ENCODE measurements at regions not wholly inside any gene's neighbourhood (a gene's known extent, or its start where the extent isn't known, plus 50 kb on each side); places are given as distances from the start of the nearest gene placed in this dataset.

DNA sequence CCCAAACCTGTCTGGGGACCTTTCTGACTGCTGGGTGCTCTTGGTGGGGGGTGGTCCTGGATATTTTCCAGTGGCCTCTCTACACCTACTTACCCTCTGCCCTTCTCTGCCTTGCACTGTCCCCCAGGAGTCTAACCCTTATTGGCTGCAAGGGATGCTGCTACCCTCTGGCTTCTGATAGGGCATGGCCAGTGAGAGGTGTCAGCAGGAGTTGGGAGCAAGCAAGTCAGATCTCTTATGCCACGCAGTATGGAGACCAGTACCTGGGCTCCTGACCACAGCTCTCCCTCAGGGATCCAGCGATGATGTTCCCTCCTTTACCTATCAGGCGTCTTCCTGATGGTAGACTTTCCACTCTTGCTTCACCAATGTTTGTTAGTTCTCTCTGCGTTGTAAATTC is 373.7 kb downstream of the SOCS6 start:
- H4K20me1 ChIP-seq (ENCODE audit: insufficient read depth, low read length): no peaks in the 10 kb centered on the region
- ChIA-PET CTCF (ENCODE audit: low intra/inter-chr PET ratio, low total read pairs) (no interaction called here), POLR2A (no interaction called here)
- DNase-seq (ENCODE audit: low spot score) (no peak), FAIRE-seq (no peak), ATAC-seq (no peak)
- in situ Hi-C loops (cut with HindIII; ENCODE audit: extremely low pct_ligation_motif_present, low pct_unique_long_range_greater_than_20kb): no loop called here
- no peak overlapping the region for H3K4me2 ChIP-seq (ENCODE audit: low read depth, low read length)
- H3K9ac ChIP-seq (ENCODE audit: insufficient read depth, low read depth, low read length): no peak overlapping the region
- H3K36me3 ChIP-seq (replicated peaks in 1 of 2; ENCODE audit: control insufficient read depth in 1 of 2, insufficient read depth in 2 of 2, low read length in 2 of 2): no peaks in the 10 kb centered on the region
- BruUV-seq (replicated peaks): no TSS peak
- no peaks in the 10 kb centered on the region for H3K79me2 ChIP-seq (ENCODE audit: insufficient read depth, low read length)
- TF ChIP-seq KLF9 (CRISPR knock-in tag; IDR thresholded peaks at IDR 0.05; ENCODE audit: low read depth) (no peak), SRSF4 (IDR thresholded peaks at IDR 0.05; ENCODE audit: low read depth, low read length, poor library complexity, severe bottlenecking) (no peak), SOX6 (IDR thresholded peaks at IDR 0.05) (no peak), SOX6 (CRISPR knock-in tag; IDR thresholded peaks at IDR 0.05) (no peak), ZNF136 (CRISPR knock-in tag; IDR thresholded peaks at IDR 0.05; ENCODE audit: low read depth) (no peak), SRSF9 (IDR thresholded peaks at IDR 0.05; ENCODE audit: borderline replicate concordance, insufficient read depth, low read depth, low read length, poor library complexity, severe bottlenecking) (no peak), MEIS2 (CRISPR knock-in tag; IDR thresholded peaks at IDR 0.05) (no peak), STAT5B (CRISPR knock-in tag; IDR thresholded peaks at IDR 0.05) (no peak)
- TF ChIP-seq, protein P1, sequence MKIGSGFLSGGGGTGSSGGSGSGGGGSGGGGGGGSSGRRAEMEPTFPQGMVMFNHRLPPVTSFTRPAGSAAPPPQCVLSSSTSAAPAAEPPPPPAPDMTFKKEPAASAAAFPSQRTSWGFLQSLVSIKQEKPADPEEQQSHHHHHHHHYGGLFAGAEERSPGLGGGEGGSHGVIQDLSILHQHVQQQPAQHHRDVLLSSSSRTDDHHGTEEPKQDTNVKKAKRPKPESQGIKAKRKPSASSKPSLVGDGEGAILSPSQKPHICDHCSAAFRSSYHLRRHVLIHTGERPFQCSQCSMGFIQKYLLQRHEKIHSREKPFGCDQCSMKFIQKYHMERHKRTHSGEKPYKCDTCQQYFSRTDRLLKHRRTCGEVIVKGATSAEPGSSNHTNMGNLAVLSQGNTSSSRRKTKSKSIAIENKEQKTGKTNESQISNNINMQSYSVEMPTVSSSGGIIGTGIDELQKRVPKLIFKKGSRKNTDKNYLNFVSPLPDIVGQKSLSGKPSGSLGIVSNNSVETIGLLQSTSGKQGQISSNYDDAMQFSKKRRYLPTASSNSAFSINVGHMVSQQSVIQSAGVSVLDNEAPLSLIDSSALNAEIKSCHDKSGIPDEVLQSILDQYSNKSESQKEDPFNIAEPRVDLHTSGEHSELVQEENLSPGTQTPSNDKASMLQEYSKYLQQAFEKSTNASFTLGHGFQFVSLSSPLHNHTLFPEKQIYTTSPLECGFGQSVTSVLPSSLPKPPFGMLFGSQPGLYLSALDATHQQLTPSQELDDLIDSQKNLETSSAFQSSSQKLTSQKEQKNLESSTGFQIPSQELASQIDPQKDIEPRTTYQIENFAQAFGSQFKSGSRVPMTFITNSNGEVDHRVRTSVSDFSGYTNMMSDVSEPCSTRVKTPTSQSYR (CRISPR knock-in tag; IDR thresholded peaks at IDR 0.05; ENCODE audit: borderline replicate concordance): no peak
- TF ChIP-seq, protein P2, sequence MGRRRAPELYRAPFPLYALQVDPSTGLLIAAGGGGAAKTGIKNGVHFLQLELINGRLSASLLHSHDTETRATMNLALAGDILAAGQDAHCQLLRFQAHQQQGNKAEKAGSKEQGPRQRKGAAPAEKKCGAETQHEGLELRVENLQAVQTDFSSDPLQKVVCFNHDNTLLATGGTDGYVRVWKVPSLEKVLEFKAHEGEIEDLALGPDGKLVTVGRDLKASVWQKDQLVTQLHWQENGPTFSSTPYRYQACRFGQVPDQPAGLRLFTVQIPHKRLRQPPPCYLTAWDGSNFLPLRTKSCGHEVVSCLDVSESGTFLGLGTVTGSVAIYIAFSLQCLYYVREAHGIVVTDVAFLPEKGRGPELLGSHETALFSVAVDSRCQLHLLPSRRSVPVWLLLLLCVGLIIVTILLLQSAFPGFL (CRISPR knock-in tag; IDR thresholded peaks at IDR 0.05): no peak
- TF ChIP-seq, protein P3, sequence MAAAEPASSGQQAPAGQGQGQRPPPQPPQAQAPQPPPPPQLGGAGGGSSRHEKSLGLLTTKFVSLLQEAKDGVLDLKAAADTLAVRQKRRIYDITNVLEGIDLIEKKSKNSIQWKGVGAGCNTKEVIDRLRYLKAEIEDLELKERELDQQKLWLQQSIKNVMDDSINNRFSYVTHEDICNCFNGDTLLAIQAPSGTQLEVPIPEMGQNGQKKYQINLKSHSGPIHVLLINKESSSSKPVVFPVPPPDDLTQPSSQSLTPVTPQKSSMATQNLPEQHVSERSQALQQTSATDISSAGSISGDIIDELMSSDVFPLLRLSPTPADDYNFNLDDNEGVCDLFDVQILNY (CRISPR knock-in tag; conservative IDR thresholded peaks at IDR 0.05): no peak
- TF ChIP-seq, protein P4, sequence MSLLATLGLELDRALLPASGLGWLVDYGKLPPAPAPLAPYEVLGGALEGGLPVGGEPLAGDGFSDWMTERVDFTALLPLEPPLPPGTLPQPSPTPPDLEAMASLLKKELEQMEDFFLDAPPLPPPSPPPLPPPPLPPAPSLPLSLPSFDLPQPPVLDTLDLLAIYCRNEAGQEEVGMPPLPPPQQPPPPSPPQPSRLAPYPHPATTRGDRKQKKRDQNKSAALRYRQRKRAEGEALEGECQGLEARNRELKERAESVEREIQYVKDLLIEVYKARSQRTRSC (CRISPR knock-in tag; IDR thresholded peaks at IDR 0.05; ENCODE audit: low read depth): no peak
- TF ChIP-seq, protein P5, sequence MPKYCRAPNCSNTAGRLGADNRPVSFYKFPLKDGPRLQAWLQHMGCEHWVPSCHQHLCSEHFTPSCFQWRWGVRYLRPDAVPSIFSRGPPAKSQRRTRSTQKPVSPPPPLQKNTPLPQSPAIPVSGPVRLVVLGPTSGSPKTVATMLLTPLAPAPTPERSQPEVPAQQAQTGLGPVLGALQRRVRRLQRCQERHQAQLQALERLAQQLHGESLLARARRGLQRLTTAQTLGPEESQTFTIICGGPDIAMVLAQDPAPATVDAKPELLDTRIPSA (CRISPR knock-in tag; IDR thresholded peaks at IDR 0.05; ENCODE audit: borderline replicate concordance): no peak
- H3K27ac ChIP-seq (ENCODE audit: extremely low read length, insufficient read depth, low read length): no peak overlapping the region
- intact Hi-C loops (cut with micrococcal nuclease; ENCODE audit: unreplicated experiment): no loop called here
- no peaks in the 10 kb centered on the region for H3K27me3 ChIP-seq (ENCODE audit: control insufficient read depth in 1 of 2, insufficient read depth in 2 of 2, low read length in 2 of 2)
- H2AFZ ChIP-seq (ENCODE audit: low read length): no peak overlapping the region
- H3K4me1 ChIP-seq (ENCODE audit: insufficient read depth, low read length): no peaks in the 10 kb centered on the region
- no peak overlapping the region for H3K4me3 ChIP-seq (replicated peaks in 1 of 3; ENCODE audit: insufficient read depth in 1 of 3, low read depth in 2 of 3, low read length in 3 of 3)
- WGBS (ENCODE audit: low lambda C conversion rate): 10% methylated on average over 4 of the region's 4 CpGs
- no peaks in the 10 kb centered on the region for H3K9me3 ChIP-seq (ENCODE audit: low read length)

Data from HepG2 (cell line).